Mesothelial cell of epicardium (in vitro differentiated cells): ENCODE measurements at regions not wholly inside any gene's neighbourhood (a gene's known extent, or its start where the extent isn't known, plus 50 kb on each side); places are given as distances from the start of the nearest gene placed in this dataset.

Experiments
- DNase-seq, 2 experiments: peaks; one replicate each; pipeline ENCODE4 v3.0.0; 2021; ENCODE audit warnings: low spot score in 2 of 2; ENCODE audit not compliant: unreplicated experiment in 2 of 2
- H3K27ac Mint-ChIP-seq: 2 replicates; pipeline ENCODE4 v1.8.0; 2021; ENCODE audit warnings: mixed read lengths
- H3K27me3 Mint-ChIP-seq: 2 replicates; pipeline ENCODE4 v1.8.0; 2021; ENCODE audit warnings: low read depth, mixed read lengths
- H3K36me3 Mint-ChIP-seq: 2 replicates; pipeline ENCODE4 v1.8.0; 2021; ENCODE audit warnings: mixed read lengths
- H3K4me1 Mint-ChIP-seq: 2 replicates; pipeline ENCODE4 v1.8.0; 2021; ENCODE audit warnings: mixed read lengths
- H3K4me3 Mint-ChIP-seq: 2 replicates; pipeline ENCODE4 v1.8.0; 2021; ENCODE audit warnings: mild to moderate bottlenecking, moderate library complexity, mixed read lengths
- H3K9me3 Mint-ChIP-seq: 2 replicates; pipeline ENCODE4 v1.8.0; 2021; ENCODE audit warnings: mixed read lengths
- TF ChIP-seq, protein P1 (sequence below): fragments of 200-600 bp; sonication (generic); IDR thresholded peaks from one replicate; pipeline ENCODE4 v1.5.0; 2021; ENCODE audit warnings: antibody characterized with exemption; ENCODE audit not compliant: unreplicated experiment

GRCh38 chr4:29175291-29175690 is 1544.9 kb upstream of the PCDH7 start:
- Mint-ChIP-seq H3K4me1 (no peaks in the 10 kb centered on the region), H3K4me3 (no peak overlapping the region), H3K9me3 (peaks cover 17% of the 10 kb centered on the region), H3K36me3 (peaks cover 2% of the 10 kb centered on the region), H3K27me3 (no peaks in the 10 kb centered on the region), H3K27ac (no peak overlapping the region)
- TF ChIP-seq, protein P1, sequence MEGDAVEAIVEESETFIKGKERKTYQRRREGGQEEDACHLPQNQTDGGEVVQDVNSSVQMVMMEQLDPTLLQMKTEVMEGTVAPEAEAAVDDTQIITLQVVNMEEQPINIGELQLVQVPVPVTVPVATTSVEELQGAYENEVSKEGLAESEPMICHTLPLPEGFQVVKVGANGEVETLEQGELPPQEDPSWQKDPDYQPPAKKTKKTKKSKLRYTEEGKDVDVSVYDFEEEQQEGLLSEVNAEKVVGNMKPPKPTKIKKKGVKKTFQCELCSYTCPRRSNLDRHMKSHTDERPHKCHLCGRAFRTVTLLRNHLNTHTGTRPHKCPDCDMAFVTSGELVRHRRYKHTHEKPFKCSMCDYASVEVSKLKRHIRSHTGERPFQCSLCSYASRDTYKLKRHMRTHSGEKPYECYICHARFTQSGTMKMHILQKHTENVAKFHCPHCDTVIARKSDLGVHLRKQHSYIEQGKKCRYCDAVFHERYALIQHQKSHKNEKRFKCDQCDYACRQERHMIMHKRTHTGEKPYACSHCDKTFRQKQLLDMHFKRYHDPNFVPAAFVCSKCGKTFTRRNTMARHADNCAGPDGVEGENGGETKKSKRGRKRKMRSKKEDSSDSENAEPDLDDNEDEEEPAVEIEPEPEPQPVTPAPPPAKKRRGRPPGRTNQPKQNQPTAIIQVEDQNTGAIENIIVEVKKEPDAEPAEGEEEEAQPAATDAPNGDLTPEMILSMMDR = no peak
- DNase-seq = no peak

DNA sequence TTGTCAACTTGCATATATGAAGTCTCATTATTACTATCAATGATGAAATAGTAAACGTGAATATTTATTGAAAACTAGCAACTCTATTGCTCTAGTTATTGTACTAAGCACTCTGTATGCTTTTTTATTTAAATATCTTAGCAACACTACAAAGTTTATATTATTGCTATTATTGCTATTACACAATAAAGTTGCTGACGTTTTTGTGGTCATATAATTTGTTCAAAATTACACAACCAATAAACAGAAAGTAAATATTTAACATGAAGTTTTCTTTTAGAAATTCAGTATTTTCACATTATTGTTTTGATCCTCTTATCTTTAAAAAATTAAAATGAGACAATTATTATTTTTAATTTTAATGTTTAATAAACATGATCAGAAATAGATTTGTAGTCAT is 1521.1 kb upstream of the PCDH7 start:
- H3K27me3 Mint-ChIP-seq = no peaks in the 10 kb centered on the region
- no peak overlapping the region for H3K4me3 Mint-ChIP-seq
- no peak for DNase-seq
- peaks cover 4% of the 10 kb centered on the region for H3K9me3 Mint-ChIP-seq
- no peaks in the 10 kb centered on the region for H3K4me1 Mint-ChIP-seq
- no peak overlapping the region for H3K27ac Mint-ChIP-seq
- TF ChIP-seq, protein P1 = no peak
- no peaks in the 10 kb centered on the region for H3K36me3 Mint-ChIP-seq

GRCh38 chr4:29199485-29199884 is 1520.7 kb upstream of the PCDH7 start:
- H3K4me3 Mint-ChIP-seq = no peak overlapping the region
- H3K27me3 Mint-ChIP-seq = no peaks in the 10 kb centered on the region
- H3K36me3 Mint-ChIP-seq = no peaks in the 10 kb centered on the region
- no peak for DNase-seq
- no peak overlapping the region for H3K27ac Mint-ChIP-seq
- TF ChIP-seq, protein P1 = no peak
- H3K9me3 Mint-ChIP-seq = peaks cover 4% of the 10 kb centered on the region
- no peaks in the 10 kb centered on the region for H3K4me1 Mint-ChIP-seq

- Mint-ChIP-seq H3K27me3 (no peaks in the 10 kb centered on the region), H3K36me3 (no peaks in the 10 kb centered on the region), H3K4me3 (no peak overlapping the region), H3K27ac (no peak overlapping the region), H3K9me3 (peaks cover 4% of the 10 kb centered on the region), H3K4me1 (no peaks in the 10 kb centered on the region)
- TF ChIP-seq, protein P1 = no peak
- DNase-seq = no peak
Observed at GRCh38 chr4:29213020-29213419, 1507.1 kb upstream of the PCDH7 start.

- no peaks in the 10 kb centered on the region for H3K27me3 Mint-ChIP-seq
- H3K4me1 Mint-ChIP-seq = peaks cover 2% of the 10 kb centered on the region
- TF ChIP-seq, protein P1 = no peak
- DNase-seq = no peak
- no peak overlapping the region for H3K27ac Mint-ChIP-seq
- no peak overlapping the region for H3K4me3 Mint-ChIP-seq
- H3K36me3 Mint-ChIP-seq = no peaks in the 10 kb centered on the region
- peaks cover 4% of the 10 kb centered on the region for H3K9me3 Mint-ChIP-seq
Observed at GRCh38 chr4:29220761-29221160, 1499.4 kb upstream of the PCDH7 start.

DNA sequence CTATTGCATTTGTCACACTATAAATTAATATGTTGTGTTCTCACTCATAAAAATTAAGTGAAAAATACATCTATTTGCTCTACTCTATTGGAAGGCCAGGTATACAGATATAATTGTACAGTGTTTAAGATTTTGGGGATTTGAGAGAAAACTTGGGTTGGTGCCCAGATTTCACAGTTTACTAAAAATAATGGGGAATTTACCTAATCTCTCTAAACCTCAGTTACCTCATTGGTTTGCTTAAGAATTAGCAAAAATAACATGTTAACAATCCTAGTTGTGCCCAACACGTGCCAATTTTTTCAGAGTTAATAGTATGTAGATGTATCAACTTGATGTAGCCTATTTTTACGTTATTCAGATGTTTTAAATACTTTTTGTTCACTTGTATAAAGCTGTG is 1495.3 kb upstream of the PCDH7 start:
- TF ChIP-seq, protein P1 = no peak
- peaks cover 8% of the 10 kb centered on the region for H3K4me1 Mint-ChIP-seq

More for the DNA sequence above, 1495.3 kb upstream of the PCDH7 start:
- Mint-ChIP-seq H3K9me3 (no peaks in the 10 kb centered on the region), H3K4me3 (no peak overlapping the region), H3K36me3 (no peaks in the 10 kb centered on the region), H3K27me3 (no peaks in the 10 kb centered on the region), H3K27ac (no peak overlapping the region)
- DNase-seq = no peak
